ENCODE measurements at regions not wholly inside any gene's neighbourhood (a gene's known extent, or its start where the extent isn't known, plus 50 kb on each side); places are given as distances from the start of the nearest gene placed in this dataset.

- ChIA-PET POLR2A (no interaction called here), CTCF (no interaction called here)
- Histone ChIP-seq H3K4me3 (no peak overlapping the region), H3K4me1 (no peaks in the 10 kb centered on the region), H3K9me3 (no peaks in the 10 kb centered on the region), H3K27ac (no peak overlapping the region), H3K4me2 (no peak overlapping the region)
- TF ChIP-seq JUN (IDR thresholded peaks at IDR 0.05) (no peak), BHLHE40 (IDR thresholded peaks at IDR 0.05; ENCODE audit: low read depth, low read length) (no peak), EHMT2 (IDR thresholded peaks at IDR 0.05; ENCODE audit: low read depth) (no peak), ZC3H11A (IDR thresholded peaks at IDR 0.05) (no peak), BCL3 (IDR thresholded peaks at IDR 0.05) (no peak), ZSCAN20 (CRISPR knock-in tag; IDR thresholded peaks at IDR 0.05) (no peak), KDM5A (IDR thresholded peaks at IDR 0.05) (no peak), HOXB13 (CRISPR knock-in tag; IDR thresholded peaks at IDR 0.05; ENCODE audit: low read depth) (no peak), ATOH8 (CRISPR knock-in tag; IDR thresholded peaks at IDR 0.05; ENCODE audit: low read depth) (no peak), NR3C1 (IDR thresholded peaks at IDR 0.05) (no peak), CTCF (IDR thresholded peaks at IDR 0.05) (no peak)
- 14% methylated on average over 4 of the region's 5 CpGs for WGBS (ENCODE audit: missing lambda C conversion rate)
- FAIRE-seq = no peak
- ATAC-seq = no peak
- DNase-seq (ENCODE audit: low read depth in 1 of 2, low spot score in 1 of 2) = no peak
These were observed 1144.2 kb downstream of the EPHA7 start for GRCh38 chr6:92275150-92275549.

- TF ChIP-seq NFE2L2 (conservative IDR thresholded peaks at IDR 0.05; ENCODE audit: low read length) (no peak), JUNB (IDR thresholded peaks at IDR 0.05) (no peak)
- Histone ChIP-seq H3K4me3 (no peak overlapping the region), H3K27ac (no peak overlapping the region), H3K4me2 (no peak overlapping the region), H3K9me3 (no peaks in the 10 kb centered on the region), H3K4me1 (no peaks in the 10 kb centered on the region)
- 8% methylated on average over 6 of the region's 8 CpGs for WGBS (ENCODE audit: missing lambda C conversion rate)
- no peak for ATAC-seq
- no peak for FAIRE-seq
- POLR2A ChIA-PET = no interaction called here
- CTCF ChIA-PET = no interaction called here
- DNase-seq (ENCODE audit: low read depth in 1 of 2, low spot score in 1 of 2) = no peak
These were observed 1144.8 kb downstream of the EPHA7 start for GRCh38 chr6:92274588-92274987.

GRCh38 chr6:92273694-92274093, 1145.7 kb downstream of the EPHA7 start:
- CTCF ChIA-PET = no interaction called here
- ATAC-seq = no peak
- Histone ChIP-seq H3K4me1 (no peaks in the 10 kb centered on the region), H3K4me2 (no peak overlapping the region), H3K9me3 (no peaks in the 10 kb centered on the region), H3K27ac (no peak overlapping the region), H3K4me3 (no peak overlapping the region)
- WGBS (ENCODE audit: missing lambda C conversion rate) = 2% methylated on average over 2 of the region's 2 CpGs
- POLR2A ChIA-PET = no interaction called here
- no peak for FAIRE-seq
- no peak for DNase-seq (ENCODE audit: low read depth in 1 of 2, low spot score in 1 of 2)
- TF ChIP-seq MAX (IDR thresholded peaks at IDR 0.05) (no peak), CTCF (IDR thresholded peaks at IDR 0.05) (no peak), RARB (CRISPR knock-in tag; IDR thresholded peaks at IDR 0.05) (no peak), HOXB5 (CRISPR knock-in tag; IDR thresholded peaks at IDR 0.05) (no peak), HOXA7 (CRISPR knock-in tag; IDR thresholded peaks at IDR 0.05) (no peak), RAD21 (conservative IDR thresholded peaks at IDR 0.05 in 1 of 2, IDR thresholded peaks at IDR 0.05 in 1 of 2) (no peak), CHD2 (IDR thresholded peaks at IDR 0.05; ENCODE audit: low read length, partially characterized antibody) (no peak), ZNF302 (CRISPR knock-in tag; IDR thresholded peaks at IDR 0.05) (no peak), SREBF2 (IDR thresholded peaks at IDR 0.05) (no peak), ELK1 (IDR thresholded peaks at IDR 0.05; ENCODE audit: low read depth, low read length) (no peak), E2F6 (IDR thresholded peaks at IDR 0.05; ENCODE audit: borderline replicate concordance, low read depth) (no peak), TP53 (CRISPR knock-in tag; IDR thresholded peaks at IDR 0.05) (no peak)
